ENCODE measurements at regions not wholly inside any gene's neighbourhood (a gene's known extent, or its start where the extent isn't known, plus 50 kb on each side); places are given as distances from the start of the nearest gene placed in this dataset.

DNA sequence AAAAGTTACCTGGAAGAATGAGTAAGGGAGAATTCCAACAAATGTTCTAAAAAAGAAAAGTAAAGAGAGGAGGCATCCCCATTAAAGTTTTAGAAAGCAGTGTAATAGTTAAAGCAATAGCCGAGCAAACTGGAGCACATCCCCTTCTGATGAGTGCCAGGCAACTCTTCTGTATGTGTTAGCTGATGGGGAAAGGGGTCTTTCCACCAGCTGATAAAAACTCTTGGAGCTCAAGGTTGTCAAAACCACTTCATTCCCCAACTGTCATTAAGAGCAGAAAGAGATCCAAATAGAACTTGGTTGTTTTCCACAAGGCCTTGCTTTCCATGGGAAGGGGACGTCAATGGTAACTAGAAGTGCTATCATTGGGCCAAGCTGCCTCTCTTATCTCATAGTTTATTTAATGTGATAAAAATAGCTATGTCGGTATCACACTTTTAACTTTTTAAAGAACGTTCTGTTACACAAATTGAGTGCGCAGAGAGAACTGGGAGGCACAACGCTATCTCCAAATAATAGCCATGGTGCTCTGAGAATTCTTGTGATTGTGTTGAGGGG is 116.9 kb downstream of the POLR2M start:
- DNase-seq, result no peak

DNA sequence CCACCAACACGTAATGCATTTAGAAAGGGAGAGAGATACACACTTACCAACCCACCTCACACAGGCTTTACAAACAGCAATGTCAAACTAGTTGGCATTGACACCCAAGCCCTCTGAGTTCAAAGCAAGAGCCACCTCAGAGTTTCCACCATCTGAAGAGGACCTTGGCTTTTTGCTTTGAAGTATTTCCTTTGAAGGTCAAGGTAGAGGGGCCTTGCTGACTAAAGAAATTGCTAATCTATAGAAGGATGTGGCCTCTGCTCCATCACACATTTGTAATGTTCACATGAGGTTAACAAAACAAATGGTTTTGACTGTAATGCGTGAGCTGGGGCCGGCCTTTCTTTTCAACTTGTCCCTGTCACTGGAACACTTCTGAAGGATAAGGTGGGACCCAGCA is 117.7 kb downstream of the POLR2M start:
- no peak for DNase-seq

DNA sequence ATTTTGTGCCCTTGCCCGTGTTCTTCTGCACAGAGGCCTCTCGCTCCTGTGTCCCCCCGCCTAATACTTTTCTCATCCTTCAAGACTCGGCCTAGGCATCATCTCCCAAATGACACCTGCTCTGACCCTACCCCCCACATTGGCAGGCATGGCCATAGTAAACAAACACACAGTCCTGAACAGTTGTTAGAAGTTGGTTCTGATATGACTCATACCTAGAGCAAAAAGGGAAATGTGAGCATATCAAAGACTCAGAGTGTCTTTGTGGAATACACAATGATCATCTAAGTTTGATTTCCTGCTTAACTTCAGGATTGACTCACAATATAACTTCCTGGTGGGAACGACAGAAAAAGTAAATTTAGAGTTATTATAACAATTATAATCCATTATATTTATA is 120.5 kb downstream of the POLR2M start:
- no peak for DNase-seq

DNA sequence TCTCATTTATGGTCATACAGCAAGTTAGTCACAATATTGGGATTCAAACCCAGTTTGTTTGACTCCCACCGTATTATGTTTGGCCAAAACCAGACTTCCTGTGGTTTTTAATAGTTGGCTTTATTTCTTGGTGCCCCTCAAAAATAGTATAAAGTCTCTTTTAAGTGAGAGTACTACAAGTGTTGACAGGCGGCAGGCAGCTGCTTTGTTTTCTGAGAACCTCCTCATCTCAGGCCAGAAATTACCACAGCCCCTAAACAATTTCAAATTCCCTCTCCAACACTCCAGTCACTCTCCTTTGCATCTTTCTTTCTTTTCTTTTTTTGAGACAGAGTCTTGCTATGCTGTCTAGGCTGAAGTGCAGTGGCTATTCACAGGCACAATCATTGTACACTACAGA is 121.5 kb downstream of the POLR2M start:
- DNase-seq, result no peak

DNA sequence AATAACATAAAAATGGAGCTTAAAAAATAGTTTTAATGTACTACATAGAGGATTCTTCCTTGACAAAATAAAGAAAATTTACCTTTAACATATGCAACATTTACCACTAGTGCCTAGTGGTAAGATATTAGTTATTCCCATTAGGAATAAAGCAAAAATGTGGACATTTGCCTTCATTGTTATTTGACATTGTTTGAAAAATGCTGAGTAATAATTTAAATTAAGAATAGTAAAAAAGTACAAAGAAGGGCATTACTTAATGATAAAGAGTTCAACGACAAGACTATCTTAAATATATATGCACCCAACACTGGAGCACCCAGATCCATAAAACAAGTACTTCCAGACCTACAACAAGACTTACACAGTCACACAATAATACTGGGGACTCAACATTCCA is 125.7 kb downstream of the POLR2M start:
- no peak for DNase-seq

DNA sequence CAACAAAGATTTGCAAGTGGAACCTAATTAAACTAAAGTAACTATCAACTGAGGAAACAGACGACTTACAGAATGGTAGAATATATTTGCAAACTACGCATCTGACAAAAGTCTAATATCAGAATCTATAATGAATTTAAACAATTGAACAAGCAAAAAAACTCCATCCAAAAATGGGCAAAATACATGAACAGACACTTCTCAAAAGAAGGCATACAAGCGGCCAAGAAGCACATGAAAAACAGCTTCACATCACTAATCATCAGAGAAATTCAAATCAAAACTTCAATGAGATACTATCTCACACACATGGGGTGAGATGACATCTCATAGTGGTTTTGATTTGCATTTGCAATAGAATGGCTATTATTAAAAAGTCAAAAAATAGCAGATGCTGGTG is 128.6 kb downstream of the POLR2M start:
- DNase-seq, result no peak

DNA sequence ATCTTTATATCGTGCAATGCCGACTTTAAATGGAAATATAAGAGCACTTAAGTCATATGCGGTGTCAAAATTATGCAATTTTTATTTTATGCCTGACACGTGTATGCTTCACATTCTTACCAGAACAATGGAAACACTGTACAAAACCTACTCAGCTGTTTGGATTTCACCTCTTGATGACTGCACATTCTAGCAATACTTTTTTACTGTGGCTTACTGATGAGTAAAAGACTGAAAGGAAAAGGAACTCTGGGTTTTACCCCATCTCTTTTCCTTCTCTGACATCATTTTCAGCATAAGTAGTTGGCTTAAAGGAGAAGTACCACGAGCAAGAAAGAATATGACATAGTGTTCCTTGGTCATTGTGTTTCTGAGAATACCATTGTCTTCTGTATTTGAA is 142.8 kb downstream of the POLR2M start:
- no peak for DNase-seq

DNA sequence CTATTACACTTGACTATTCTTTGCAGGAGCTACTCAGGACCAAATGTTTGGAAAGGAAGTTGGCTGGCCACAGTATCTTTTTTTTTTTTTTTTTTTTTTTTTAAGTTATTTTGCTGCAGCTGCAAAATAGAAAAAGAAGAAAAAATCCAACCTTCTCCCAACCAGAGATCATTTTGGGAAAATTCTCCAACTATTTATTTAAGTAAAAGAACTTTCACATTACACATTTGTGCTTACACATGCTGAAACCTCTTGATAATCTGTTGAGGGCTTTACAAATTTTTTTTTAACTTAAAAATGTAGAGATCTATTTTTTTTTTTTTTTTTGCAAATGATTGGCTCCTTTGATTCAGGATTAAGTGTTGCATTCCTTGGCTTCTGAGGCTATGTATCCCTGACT is 148.0 kb downstream of the POLR2M start:
- no peak for DNase-seq

DNA sequence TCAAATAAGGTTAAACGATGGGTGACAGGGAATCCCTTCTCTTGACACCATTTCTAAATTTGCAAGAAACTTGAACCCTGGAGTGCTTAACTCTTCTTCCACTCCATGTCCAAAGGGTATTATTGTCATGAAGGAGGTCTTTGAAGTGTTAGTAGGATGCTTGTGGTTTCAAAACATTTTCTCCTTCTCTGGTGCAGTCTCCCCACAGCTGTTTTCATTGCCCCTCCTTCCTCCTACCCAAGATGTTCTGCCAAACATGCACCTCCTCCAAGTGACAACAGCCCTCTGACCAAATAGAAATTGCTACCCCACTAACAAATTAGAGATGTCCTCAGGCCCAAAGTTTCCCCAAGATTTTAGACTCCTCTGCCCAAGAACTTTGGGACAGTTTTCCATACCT is 151.4 kb downstream of the POLR2M start:
- no peak for DNase-seq

DNA sequence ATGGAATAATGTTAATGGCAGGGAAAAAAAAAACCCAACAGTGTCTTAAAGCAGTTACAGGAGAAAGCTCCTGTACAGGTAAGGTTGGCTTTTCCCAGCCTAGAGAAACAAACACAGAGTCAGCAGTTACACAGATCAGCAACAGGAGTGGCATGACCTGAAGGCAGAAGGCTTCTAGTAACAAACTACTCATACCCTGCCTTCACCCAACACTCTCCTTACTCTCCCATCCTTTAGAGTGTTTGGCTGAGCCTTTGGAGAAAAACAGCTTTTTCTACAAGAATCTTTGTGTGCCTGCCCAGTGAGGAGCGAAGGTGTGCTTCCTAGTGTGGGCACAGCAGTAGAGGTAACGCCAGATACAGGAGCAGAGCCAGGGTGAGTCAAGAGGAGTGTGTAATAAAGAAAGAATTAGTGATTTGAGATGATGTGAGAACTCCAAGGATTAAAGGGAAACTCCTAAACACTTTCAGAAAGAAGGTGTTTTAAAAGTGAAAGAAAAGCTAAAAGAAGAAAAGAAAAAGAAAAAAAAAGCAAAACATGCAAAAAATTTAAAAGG is 152.7 kb downstream of the POLR2M start:
- no peak for DNase-seq

DNA sequence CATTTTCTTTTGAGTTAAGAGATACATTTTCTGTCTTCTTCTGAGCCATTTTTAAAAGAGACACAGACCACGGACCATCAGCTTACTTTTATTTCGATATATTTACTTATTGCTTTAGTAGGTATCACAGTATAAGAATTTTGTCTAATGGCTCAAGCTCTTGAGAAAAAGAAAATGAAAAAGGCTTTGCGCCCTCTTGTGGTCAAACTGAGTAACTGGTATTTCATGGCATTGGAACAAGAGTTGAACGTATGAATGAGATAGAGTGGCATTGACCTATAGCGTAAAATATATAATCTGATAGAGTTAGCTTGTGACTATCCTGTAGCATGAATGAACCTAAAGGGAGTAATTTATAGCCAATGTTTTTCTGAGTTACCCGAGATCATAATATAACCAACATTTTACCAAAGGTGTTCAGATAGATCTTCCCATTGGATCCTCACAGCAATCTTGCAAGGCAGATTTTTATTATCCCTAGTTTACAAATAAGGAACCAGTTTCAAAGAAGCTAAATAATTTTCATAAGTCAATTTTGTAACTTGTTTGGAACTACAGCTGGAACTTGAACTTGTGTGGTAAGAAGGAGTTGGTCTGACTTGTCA is 154.6 kb downstream of the POLR2M start:
- peak; percentile 51 for DNase-seq

DNA sequence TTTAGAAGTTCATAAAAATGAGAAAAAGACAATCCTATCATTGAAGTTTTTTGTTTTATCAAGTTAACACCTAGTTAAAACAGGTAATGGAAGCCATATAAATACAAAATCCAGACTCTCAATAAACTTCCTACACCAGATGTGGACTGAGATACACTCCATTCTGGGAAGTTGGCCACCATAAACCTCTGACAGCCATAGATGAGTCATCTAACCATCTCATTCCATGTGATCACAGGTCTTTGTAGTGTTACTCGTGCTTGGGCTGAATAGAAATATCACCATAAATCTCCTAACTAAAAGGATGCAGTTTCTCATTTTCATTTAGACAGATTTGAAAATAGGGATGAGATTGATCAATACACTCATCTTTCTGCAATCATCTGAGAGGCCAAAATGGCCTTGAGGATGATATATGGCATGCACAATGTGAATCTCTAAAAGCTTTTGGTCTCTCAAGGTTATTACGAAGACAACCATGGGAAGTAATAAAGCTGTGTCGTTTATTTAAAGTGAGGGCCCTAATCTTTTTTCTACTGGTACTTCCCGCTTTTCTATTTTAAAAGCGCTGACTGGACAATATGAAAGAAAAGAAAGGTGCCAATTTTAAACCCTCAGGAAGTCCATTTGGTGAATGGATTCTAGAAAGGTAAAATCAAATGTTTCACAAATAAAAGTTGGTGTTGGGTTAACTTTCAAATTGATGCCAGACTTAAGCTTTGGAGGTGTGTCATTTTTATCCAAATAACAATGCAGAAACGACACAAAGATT is 155.5 kb downstream of the POLR2M start:
- no peak for DNase-seq

DNA sequence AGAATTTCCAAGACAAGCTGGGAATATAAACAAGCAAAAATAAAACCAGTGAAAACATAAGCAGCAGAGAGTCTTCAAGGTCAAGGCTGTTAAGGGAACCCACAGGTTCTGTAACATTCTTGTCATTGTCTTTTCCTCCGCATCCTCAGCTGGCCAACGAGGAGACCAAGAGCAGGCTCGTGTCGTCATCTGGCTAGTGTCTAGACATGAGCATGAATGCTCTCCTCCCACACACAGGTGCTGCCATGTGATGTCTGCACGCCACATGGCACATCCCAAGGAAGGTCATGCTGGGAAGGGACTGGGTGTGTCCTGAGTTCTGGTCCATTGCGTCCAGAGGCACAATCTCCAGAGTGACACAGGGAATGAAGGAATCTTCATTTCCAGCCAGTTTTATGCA is 156.2 kb downstream of the POLR2M start:
- no peak for DNase-seq

DNA sequence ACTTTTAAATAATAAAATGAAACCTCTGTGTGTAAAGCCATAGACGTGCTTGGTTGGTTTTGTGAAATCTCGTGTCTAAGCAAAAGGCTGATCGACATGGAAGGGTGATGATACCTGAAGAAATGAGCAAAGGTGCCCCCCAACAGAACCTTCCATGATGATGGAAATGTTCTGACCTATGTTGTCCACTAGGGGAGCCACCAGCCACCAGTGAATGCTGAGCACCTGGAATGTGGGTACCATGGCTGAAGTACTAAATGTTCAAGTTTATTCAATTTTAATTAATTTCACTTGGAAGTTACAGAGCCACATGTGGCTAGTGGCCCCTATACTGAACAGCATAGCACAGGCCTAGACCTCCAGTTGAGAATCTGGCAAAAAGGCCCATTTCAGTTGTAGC is 158.8 kb downstream of the POLR2M start:
- DNase-seq, result no peak

DNA sequence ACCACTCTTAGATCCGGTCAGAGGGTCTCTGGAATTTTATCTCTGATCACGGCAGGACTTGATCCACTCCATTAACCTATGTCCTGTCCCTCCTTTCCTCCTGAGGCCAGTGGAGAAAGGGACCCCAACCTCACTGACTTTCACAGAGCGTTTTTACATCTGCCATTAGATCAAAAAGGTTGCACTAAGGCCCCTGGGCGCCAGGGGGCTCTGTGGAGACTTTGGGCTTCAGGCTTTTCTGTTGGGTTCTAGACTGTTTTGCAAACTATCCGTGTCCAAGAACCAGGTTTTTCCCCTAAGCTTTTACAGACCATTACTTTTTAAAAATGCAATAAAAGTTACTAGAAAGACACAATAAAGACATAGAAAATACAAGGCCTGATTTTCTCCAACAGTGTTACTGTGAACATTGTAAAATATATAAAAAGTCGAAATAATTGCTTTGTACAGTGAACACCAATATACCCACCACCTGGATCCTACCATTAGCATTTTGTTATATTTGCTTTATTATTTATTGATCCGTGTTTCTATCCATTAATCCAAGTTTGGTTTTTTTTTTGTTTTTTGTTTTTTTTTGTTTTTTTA is 159.7 kb downstream of the POLR2M start:
- DNase-seq, result peak; percentile 32

DNA sequence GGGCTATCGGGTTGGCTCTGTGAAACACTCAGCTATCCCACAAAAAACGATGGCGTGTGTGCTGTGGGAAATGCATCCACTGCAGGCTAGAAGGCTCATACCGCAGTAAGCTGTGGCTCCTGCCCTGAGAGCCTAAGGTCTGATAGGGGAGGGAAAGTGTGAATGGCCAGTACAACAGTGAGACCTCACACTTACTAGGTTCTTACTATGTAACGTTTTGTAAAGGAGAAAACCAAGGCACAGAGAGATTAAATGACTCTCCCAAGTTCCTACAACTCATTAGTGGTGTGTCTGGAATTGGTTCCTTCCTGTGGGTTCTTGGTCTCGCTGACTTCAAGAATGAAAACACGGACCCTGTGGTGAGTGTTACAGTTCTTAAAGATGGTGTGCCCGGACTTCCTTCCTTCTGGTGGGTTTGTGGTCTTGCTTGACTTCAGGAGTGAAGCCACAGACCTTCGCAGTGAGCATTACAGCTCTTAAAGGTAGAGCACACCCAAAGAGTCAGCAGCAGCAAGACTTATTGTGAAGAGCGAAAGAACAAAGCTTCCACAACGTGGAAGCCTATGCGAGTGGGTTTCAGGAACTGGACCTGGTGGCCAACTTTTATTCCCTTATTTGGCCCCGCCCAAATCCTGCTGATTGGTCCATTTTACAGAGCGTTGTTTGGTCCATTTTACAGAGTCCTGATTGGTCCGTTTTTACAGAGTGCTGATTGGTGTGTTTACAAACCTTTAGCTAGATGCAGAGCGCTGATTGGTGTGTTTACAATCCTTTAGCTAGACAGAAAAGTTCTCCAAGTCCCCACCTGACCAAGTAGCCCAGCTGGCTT is 161.7 kb downstream of the POLR2M start:
- DNase-seq, result peak; percentile 3

DNA sequence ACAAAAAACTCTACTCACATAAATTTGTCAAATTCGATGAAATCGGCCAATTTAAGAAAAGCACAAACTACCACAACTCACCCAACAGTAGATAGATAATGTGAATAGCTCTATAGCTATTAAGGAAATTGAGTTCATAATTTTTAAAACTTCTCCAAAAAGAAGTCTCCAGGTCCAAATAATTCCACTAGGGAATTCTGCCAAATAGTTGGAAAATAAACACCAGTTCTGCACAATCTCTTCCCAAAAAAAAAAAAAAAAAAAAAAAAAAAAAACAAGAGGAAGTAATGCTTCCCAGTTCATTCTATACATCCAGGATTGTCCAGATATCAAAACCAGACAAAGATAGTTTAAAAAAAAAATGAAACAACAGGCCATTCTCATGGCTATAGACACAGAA is 164.2 kb downstream of the POLR2M start:
- DNase-seq, result no peak

DNA sequence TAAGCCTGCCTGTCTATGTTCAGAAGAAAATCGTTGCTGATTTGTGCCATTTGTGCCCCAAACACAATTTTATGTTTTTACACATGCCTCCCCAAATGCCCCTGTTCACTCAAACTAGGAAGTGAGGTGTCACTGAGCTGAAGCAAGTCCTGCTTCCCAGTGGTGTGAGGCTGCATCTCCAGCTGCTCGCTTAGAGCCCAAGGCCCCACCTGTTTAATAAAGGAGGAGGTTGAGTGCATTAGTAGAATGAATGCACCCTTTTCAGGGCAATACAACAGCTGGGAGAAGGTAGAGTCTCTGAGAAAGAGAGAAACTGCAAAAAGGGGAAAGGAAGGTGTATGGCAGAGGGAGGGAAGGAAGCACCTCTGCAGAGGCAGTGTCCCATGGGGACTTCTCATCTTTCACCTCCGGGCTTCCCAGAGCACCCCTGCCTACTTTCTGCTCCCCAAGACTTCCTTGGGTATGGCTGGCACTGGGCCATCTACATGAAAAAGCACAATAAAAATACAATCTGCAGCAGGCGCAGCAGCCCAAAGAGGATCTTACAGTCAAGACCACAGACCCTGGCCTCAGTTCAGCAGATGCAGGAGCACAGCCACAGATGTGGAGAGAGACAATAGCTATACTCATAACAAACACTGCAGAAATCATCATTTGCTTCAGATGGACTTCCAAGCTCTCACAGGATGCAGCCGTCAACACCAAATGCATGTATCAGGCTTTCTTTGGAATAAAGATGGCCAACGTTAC is 165.9 kb downstream of the POLR2M start:
- no peak for DNase-seq

DNA sequence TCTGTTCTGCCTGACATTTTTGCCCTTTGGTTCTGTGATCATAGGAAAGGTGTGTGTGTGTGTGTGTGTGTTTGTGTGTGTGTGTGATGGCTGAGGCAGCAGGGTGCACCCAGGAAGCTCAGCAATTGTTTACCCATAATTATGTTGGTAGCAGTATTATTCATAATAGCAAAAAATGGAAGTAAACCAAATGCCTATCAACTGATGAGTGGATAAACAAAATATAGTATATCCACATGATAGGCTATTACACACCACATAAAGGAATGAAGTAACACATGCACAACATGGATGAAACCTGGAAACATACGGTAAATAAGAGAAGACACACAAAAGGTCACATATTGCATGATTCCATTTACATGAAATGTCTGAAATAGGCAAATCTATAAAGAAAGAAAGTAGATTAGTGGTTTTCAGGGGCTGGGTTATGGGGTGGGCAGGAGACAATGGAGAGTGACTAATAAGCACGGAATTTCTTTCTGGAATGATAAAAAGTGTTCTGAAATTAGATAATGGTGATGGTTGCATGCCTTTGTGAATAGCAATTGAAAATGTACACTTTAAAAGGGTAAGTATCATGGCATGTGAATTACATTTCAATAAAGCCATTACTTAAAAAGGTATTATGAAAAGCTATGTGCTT is 167.2 kb downstream of the POLR2M start:
- DNase-seq, result no peak

DNA sequence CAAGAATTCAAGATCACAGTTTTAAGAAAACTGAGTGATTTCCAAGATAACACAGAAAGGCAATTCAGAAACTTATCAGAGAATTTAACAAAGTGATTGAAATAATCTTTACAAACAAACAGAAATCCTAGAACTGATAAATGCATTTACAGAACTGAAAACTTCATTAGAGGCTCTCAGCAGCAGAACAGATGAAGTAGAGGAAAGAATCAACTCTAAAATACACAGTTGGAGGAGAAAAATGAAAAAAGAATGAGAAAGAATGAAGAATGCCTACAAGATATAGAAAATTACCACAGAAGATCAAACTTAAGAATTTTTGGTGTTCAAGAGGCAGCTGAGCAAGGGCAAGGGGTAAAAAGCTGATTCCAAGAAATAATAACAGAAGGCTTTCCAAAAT is 168.8 kb downstream of the POLR2M start:
- DNase-seq, result no peak

DNA sequence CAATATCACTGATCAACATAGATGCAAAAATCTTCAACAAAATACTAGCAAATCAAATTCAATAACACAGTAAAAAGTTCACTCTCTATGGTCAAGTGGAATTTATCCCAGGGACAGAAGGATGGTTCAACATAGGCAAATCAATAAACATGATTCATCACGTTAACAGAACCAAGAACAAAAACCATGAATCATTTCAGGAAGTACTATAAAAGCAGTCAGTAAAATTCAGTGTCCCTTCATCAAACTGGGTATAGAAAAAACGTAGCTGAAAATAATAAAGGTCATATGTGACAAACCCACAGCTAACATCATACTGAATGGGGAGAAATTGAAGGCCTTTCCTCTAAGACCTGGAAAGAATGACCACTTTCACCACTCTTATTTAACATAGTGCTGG is 172.1 kb downstream of the POLR2M start:
- no peak for DNase-seq

DNA sequence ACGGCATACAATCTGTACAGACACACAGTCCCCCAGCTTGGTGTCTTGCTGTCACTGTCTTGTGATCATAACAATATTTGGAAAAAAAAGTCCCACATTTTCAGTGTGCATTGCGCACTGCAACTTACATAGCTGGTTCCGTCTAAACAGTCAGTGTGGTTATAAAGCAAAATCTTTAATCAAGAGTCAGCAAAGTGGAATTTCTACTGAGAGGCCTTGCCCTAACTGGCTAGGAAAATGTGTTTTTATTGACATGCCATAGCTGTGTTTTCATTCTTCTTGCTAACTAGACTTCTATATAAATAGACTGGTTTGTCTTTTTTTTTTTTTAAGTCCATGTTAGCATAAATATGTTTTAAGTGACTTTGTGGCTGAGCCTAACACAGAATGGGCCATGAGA is 174.8 kb downstream of the POLR2M start:
- DNase-seq, result no peak
